Heart right ventricle (tissue), 16 donors: ENCODE measurements at regions not wholly inside any gene's neighbourhood (a gene's known extent, or its start where the extent isn't known, plus 50 kb on each side); places are given as distances from the start of the nearest gene placed in this dataset.

Experiments used
- ATAC-seq, 8 donors: fragments of 200-7000 bp; cut with Tn5 transposase; one replicate each; pipeline ENCODE4 v1.9.1; 2020; ENCODE audit warnings: mild to moderate bottlenecking in 8 of 8, moderate library complexity in 8 of 8, moderate number of reproducible peaks in 1 of 8
- DNase-seq, 2 donors: peaks; one replicate each; pipeline ENCODE4 v3.0.0-alpha.2; 2020
- H3K27ac ChIP-seq, 10 donors: fragments of 200-600 bp; sonication (generic) in 2 of 10; one replicate each; pipeline versions ENCODE4 v1.5.0 to v1.8.0; 2020 to 2022; ENCODE audit warnings: mild to moderate bottlenecking in 3 of 10
- H3K27me3 ChIP-seq, 7 donors: fragments of 200-600 bp; one replicate each; pipeline ENCODE4 v1.8.0; 2021 to 2022; ENCODE audit warnings: mild to moderate bottlenecking in 2 of 7
- H3K36me3 ChIP-seq, 9 donors: fragments of 200-600 bp; sonication (generic) in 1 of 9; one replicate each; pipeline versions ENCODE4 v1.5.0 to v1.8.0; 2020 to 2022; ENCODE audit warnings: mild to moderate bottlenecking in 2 of 9
- H3K4me1 ChIP-seq, 9 donors: fragments of 200-600 bp; sonication (generic) in 1 of 9; one replicate each; pipeline versions ENCODE4 v1.5.0 to v1.8.0; 2020 to 2022; ENCODE audit warnings: mild to moderate bottlenecking in 4 of 9
- H3K4me3 ChIP-seq, 10 donors: fragments of 200-600 bp; sonication (generic) in 2 of 10; one replicate each; pipeline versions ENCODE4 v1.5.0 to v1.8.0; 2020 to 2022; ENCODE audit warnings: mild to moderate bottlenecking in 7 of 10, moderate library complexity in 2 of 10
- H3K9me3 ChIP-seq, 11 donors: fragments of 200-600 bp in 10 of 11; sonication (generic) in 2 of 11; one replicate each; pipeline versions ENCODE4 v1.5.0 to v1.8.0; 2013 to 2022; ENCODE audit warnings: mild to moderate bottlenecking in 2 of 11, control low read depth in 1 of 11, moderate library complexity in 1 of 11
- WGBS, 2 donors: extraction: QIAGEN DNeasy Blood & Tissue Kit; methylation state at CpG; one replicate each; pipeline ENCODE4 v1.1.7; 2013; ENCODE audit warnings: inconsistent platforms in 1 of 2; 5-methylcytosine and 5-hydroxymethylcytosine counted together
- intact Hi-C, 10 donors: fragments of 100-400 bp; cut with DNase I; formaldehyde crosslinking; loops; one replicate each; pipeline versions ENCODE4 v1.11.1 to v1.14.2; 2022
- TF ChIP-seq, protein P1 (sequence below), 9 donors: fragments of 200-600 bp; sonication (generic) in 2 of 9; IDR thresholded peaks; one replicate each; pipeline versions ENCODE4 v1.5.0 to v1.8.0; 2021 to 2022; ENCODE audit warnings: antibody characterized with exemption in 9 of 9, mild to moderate bottlenecking in 5 of 9, moderate library complexity in 1 of 9
- donor health status: Arrhythmogenic right ventricular cardiomyopathy.
- donor health status: ischemic (EF 13 %, LVEDD 7.1; RV severe dilation, severe dysfunction).
- donor health status: healthy with polysubstance abuse.
- donor health status: DM: no; HTN: yes; CAD: no.
- donor health status: DM: no; HTN: no; CAD: no.
- donor health status: ischemic (EF 25% LVEDD 6.9; RV normal size, moderate dysfunction).
- donor health status: ischemic (EF 25% LVEDD 5.7; RV mildly dilated, moderate dysfunction).
- donor health status: healthy.
- donor health status: DM: yes; HTN: yes; CAD: no.
- donor health status: Ischemic cardiomyopathy.
- donor health status: ischemic (EF 35%, LVEDD 5.7; RV mildly dilated, moderate dysfunction).
- donor health status: nonischemic (EF 11% LVEDD 7.7; RV severe dilation, severe dysfunction).
- donor health status: DM: yes; HTN: yes; CAD: no.
- donor health status: PGD.
- donor health status: ischemic (EF 29% LVEDD 5.4; RV normal size, mild dysfunction).
- donor health status: nonischemic (EF 23%, LVEDD 6.1; RV moderate dilation, normal function).

DNA sequence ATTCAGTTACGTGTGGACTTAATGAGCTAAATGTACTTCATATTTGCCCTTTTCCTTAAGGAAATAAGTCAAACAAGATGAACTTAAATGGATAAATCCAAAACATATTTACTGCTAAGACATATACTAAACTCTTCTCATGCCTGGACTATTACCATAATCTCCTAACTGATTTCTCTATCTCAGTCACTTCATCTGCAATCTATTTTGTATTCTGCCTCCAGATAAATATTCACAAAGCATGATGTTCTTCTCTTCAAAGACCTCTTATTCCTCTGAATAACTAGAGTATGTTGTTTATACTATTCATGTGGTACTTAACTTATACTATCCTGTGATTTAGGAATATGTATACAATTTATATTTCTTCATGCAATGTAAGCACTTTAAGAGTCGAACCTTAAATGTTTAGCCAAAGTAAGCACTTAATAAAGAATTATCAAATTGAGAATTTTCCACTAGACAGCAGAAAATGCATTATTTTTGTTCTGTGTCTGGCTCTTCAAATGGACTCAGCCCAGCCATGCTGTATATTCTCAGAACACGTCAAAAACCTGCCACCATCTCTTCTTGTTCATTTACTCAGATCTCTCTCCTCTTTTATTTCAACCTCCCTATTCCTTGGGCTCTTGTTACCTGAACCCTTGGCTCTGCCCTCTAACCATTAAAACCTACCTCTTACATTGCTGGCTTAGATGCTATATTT is 79.9 kb upstream of the ARHGAP28 start:
- H3K4me3 ChIP-seq: no peak overlapping the region
- no peak overlapping the region for H3K27ac ChIP-seq
- H3K27me3 ChIP-seq: peaks cover 0 to 6% (median 0%) of the 10 kb centered on the region in 7 donors
- no peaks in the 10 kb centered on the region for H3K9me3 ChIP-seq
- H3K4me1 ChIP-seq: no peaks in the 10 kb centered on the region
- no peaks in the 10 kb centered on the region for H3K36me3 ChIP-seq
- DNase-seq: no peak
- TF ChIP-seq, protein P1, sequence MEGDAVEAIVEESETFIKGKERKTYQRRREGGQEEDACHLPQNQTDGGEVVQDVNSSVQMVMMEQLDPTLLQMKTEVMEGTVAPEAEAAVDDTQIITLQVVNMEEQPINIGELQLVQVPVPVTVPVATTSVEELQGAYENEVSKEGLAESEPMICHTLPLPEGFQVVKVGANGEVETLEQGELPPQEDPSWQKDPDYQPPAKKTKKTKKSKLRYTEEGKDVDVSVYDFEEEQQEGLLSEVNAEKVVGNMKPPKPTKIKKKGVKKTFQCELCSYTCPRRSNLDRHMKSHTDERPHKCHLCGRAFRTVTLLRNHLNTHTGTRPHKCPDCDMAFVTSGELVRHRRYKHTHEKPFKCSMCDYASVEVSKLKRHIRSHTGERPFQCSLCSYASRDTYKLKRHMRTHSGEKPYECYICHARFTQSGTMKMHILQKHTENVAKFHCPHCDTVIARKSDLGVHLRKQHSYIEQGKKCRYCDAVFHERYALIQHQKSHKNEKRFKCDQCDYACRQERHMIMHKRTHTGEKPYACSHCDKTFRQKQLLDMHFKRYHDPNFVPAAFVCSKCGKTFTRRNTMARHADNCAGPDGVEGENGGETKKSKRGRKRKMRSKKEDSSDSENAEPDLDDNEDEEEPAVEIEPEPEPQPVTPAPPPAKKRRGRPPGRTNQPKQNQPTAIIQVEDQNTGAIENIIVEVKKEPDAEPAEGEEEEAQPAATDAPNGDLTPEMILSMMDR (IDR thresholded peaks at IDR 0.05): no peak
- ATAC-seq: no peak
- 87 to 89% methylated on average over 3 of the region's 3 CpGs for WGBS, 2 donors
- intact Hi-C loops: no loop called here

DNA sequence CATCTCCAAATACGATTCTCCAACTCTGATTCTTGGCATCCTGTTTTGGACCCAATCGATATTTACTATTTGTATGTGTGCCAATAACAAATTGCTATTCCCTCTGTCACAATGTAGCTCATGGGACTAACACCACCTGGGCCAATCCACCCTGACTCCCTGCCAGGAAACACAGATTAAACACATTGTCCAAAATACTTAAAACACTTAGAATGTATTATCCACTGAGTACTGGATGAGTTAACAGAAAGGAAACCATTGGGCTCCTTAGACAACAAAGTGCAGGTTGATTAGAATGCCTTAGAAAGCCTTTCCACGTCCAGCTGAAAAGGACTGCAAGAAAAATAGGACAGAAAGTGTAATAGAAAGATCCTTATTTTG is 79.4 kb upstream of the ARHGAP28 start:
- no peak for DNase-seq
- no peak overlapping the region for H3K4me3 ChIP-seq
- no peak for ATAC-seq
- H3K4me1 ChIP-seq: no peaks in the 10 kb centered on the region
- intact Hi-C loops: no loop called here
- H3K27ac ChIP-seq: no peak overlapping the region
- no peaks in the 10 kb centered on the region for H3K36me3 ChIP-seq
- peaks cover 0 to 6% (median 0%) of the 10 kb centered on the region in 7 donors for H3K27me3 ChIP-seq
- H3K9me3 ChIP-seq: no peaks in the 10 kb centered on the region
- TF ChIP-seq, protein P1 (IDR thresholded peaks at IDR 0.05): no peak
- 49 to 62% methylated on average over 3 of the region's 3 CpGs for WGBS, 2 donors

DNA sequence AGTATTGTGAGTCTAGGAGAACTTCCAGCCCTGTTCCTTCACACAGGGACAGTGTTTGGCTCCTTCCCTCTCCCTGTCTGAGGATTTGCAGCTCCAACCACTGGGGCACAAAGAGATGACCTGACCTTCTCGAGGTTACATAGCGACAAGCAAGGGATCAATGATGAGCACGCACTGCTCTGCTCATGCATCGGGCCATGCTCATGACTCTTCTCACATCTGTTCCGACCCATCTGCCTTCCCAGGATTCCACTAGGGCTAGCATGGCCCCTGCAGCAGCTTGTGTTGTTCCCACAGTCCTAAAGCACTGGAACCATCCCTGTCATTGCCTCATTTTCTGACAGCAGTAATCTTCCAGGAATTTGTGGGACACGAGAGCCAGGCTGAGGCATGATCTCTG is 78.8 kb upstream of the ARHGAP28 start:
- WGBS, 2 donors: 77 to 82% methylated on average over 6 of the region's 6 CpGs
- peaks cover 0 to 6% (median 0%) of the 10 kb centered on the region in 7 donors for H3K27me3 ChIP-seq
- no peaks in the 10 kb centered on the region for H3K36me3 ChIP-seq
- DNase-seq (no peak), ATAC-seq (no peak)
- no peaks in the 10 kb centered on the region for H3K9me3 ChIP-seq
- no peak overlapping the region for H3K4me3 ChIP-seq
- no peaks in the 10 kb centered on the region for H3K4me1 ChIP-seq
- intact Hi-C loops: no loop called here
- no peak overlapping the region for H3K27ac ChIP-seq
- TF ChIP-seq, protein P1 (IDR thresholded peaks at IDR 0.05): no peak

DNA sequence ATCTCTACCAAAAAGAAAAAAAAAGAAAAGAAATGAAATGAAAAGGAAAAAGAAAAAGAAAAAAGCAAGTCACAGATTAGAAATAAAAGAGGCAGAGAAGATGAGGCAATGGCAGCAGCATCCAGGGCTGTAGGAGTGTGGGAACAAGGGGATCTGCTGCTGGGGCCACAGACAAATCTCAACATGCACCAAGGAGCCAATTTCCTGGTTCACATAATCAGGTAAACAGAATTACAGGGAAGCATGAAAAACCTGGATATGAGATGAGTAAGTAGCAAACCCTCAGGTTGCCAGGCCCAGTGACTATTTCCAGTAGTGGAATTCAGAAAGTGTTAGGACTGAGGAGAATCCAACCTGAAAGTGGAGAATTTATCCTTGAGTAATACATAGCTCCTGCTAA is 77.4 kb upstream of the ARHGAP28 start:
- no peak overlapping the region for H3K4me3 ChIP-seq
- intact Hi-C loops: no loop called here
- ATAC-seq: no peak

More for the DNA sequence above, 77.4 kb upstream of the ARHGAP28 start:
- TF ChIP-seq, protein P1 (IDR thresholded peaks at IDR 0.05): no peak
- no peak for DNase-seq
- Histone ChIP-seq H3K27ac (no peak overlapping the region), H3K27me3 (peaks cover 0 to 6% (median 0%) of the 10 kb centered on the region in 7 donors), H3K4me1 (no peaks in the 10 kb centered on the region), H3K36me3 (no peaks in the 10 kb centered on the region), H3K9me3 (peaks cover 0 to 7% (median 0%) of the 10 kb centered on the region in 11 donors)
